KBM-7 (cell line): ENCODE measurements at regions not wholly inside any gene's neighbourhood (a gene's known extent, or its start where the extent isn't known, plus 50 kb on each side); places are given as distances from the start of the nearest gene placed in this dataset.

Source experiments
- DNase-seq: peaks from one replicate; pipeline ENCODE4 v3.0.0-alpha.2; 2015
- in situ Hi-C: fragments of 300-500 bp; cut with MboI; formaldehyde crosslinking; loops from 2 replicates; pipeline ENCODE4 v1.14.3; 2020; ENCODE audit warnings: low sequenced_read_pairs, low pct_unique_long_range_greater_than_20kb, mixed read lengths

GRCh38 chr15:49742381-49742780 lies 121.5 kb downstream of the DTWD1 start:
- DNase-seq, result no peak
- in situ Hi-C loops, result no loop called here

- no peak for DNase-seq
- in situ Hi-C loops, result no loop called here
These were observed 126.5 kb downstream of the DTWD1 start for GRCh38 chr15:49747340-49747739.

- in situ Hi-C loops, result no loop called here
These were observed 127.9 kb downstream of the DTWD1 start for GRCh38 chr15:49748791-49749190.

GRCh38 chr15:49750553-49750952 lies 129.7 kb downstream of the DTWD1 start:
- DNase-seq, result no peak
- in situ Hi-C loops, result no loop called here

More at GRCh38 chr15:49748791-49749190, 127.9 kb downstream of the DTWD1 start:
- DNase-seq, result no peak

GRCh38 chr15:49751191-49751590 lies 130.3 kb downstream of the DTWD1 start:
- in situ Hi-C loops, result no loop called here
- DNase-seq, result no peak

- DNase-seq, result no peak
- in situ Hi-C loops, result no loop called here
These were observed 130.9 kb downstream of the DTWD1 start for GRCh38 chr15:49751751-49752150.

- DNase-seq, result no peak
- in situ Hi-C loops, result no loop called here
These were observed 131.7 kb downstream of the DTWD1 start for GRCh38 chr15:49752517-49752916.

- DNase-seq, result no peak
- in situ Hi-C loops, result no loop called here
These were observed 137.6 kb downstream of the DTWD1 start for GRCh38 chr15:49758456-49758855.

GRCh38 chr15:49758856-49759255 lies 138.0 kb downstream of the DTWD1 start:
- no peak for DNase-seq
- in situ Hi-C loops, result no loop called here

- in situ Hi-C loops, result no loop called here
- no peak for DNase-seq
These were observed 139.9 kb downstream of the DTWD1 start for GRCh38 chr15:49760749-49761148.

- DNase-seq, result no peak
- in situ Hi-C loops, result no loop called here
These were observed 148.4 kb downstream of the DTWD1 start for GRCh38 chr15:49769225-49769624.

- DNase-seq, result no peak
- in situ Hi-C loops, result no loop called here
These were observed 168.6 kb downstream of the DTWD1 start for GRCh38 chr15:49789436-49789835.

GRCh38 chr15:49793943-49794342 lies 173.1 kb downstream of the DTWD1 start:
- in situ Hi-C loops, result no loop called here
- DNase-seq, result no peak

- no peak for DNase-seq
- in situ Hi-C loops, result no loop called here
These were observed 180.9 kb downstream of the DTWD1 start for GRCh38 chr15:49801796-49802195.
